Mucosa of descending colon (tissue), 3 donors: ENCODE measurements at regions not wholly inside any gene's neighbourhood (a gene's known extent, or its start where the extent isn't known, plus 50 kb on each side); places are given as distances from the start of the nearest gene placed in this dataset.

ENCODE experiments used
- ATAC-seq: fragments of 200-7000 bp; cut with Tn5 transposase; one replicate; pipeline ENCODE4 v1.9.1; 2020; ENCODE audit warnings: mild to moderate bottlenecking, moderate library complexity
- DNase-seq, 3 donors: peaks; one replicate each; pipeline ENCODE4 v3.0.0-alpha.2; 2020
- H3K36me3 ChIP-seq: fragments of 200-600 bp; one replicate; pipeline ENCODE4 v1.8.0; 2021; ENCODE audit warnings: low read depth, mild to moderate bottlenecking
- H3K4me1 ChIP-seq: fragments of 200-600 bp; one replicate; pipeline ENCODE4 v1.8.0; 2021; ENCODE audit warnings: low read depth, mild to moderate bottlenecking
- H3K4me3 ChIP-seq: fragments of 200-600 bp; one replicate; pipeline ENCODE4 v1.8.0; 2021; ENCODE audit warnings: mild to moderate bottlenecking
- H3K9me3 ChIP-seq: fragments of 200-600 bp; one replicate; pipeline ENCODE4 v1.8.0; 2021; ENCODE audit warnings: mild to moderate bottlenecking
- CTCF ChIP-seq: fragments of 200-600 bp; IDR thresholded peaks from one replicate; pipeline ENCODE4 v1.8.0; 2022; ENCODE audit warnings: antibody characterized with exemption, mild to moderate bottlenecking
- intact Hi-C, 2 donors: fragments of 100-400 bp; cut with DNase I in 1 of 2; cut with micrococcal nuclease in 1 of 2; formaldehyde crosslinking; loops; one replicate each; pipeline versions ENCODE4 v1.11.0 to v1.11.1; 2022; cut with DNase I, micrococcal nuclease
- donor health status: DM: no; HTN: no; CAD: no; lungs with moderate emphysema.
- donor health status: DM: no; HTN: no; CAD: no.
- donor health status: DM: no; HTN: yes; CAD: no.

- DNase-seq (no peak), ATAC-seq (peak; percentile 91)
- Histone ChIP-seq H3K4me3 (no peak overlapping the region), H3K9me3 (no peaks in the 10 kb centered on the region), H3K36me3 (no peaks in the 10 kb centered on the region), H3K4me1 (no peaks in the 10 kb centered on the region)
- intact Hi-C loops: no loop called here
- TF ChIP-seq CTCF: no peak
Observed at GRCh38 chr2:150133623-150134022, 353.8 kb downstream of the RND3 start.

- no peaks in the 10 kb centered on the region for H3K4me1 ChIP-seq
- H3K4me3 ChIP-seq: no peak overlapping the region
- no peaks in the 10 kb centered on the region for H3K36me3 ChIP-seq
- TF ChIP-seq CTCF: no peak
- ATAC-seq: no peak
- intact Hi-C loops: no loop called here
- no peak for DNase-seq
- no peaks in the 10 kb centered on the region for H3K9me3 ChIP-seq
Observed at GRCh38 chr2:150129921-150130575, 357.4 kb downstream of the RND3 start.

DNA sequence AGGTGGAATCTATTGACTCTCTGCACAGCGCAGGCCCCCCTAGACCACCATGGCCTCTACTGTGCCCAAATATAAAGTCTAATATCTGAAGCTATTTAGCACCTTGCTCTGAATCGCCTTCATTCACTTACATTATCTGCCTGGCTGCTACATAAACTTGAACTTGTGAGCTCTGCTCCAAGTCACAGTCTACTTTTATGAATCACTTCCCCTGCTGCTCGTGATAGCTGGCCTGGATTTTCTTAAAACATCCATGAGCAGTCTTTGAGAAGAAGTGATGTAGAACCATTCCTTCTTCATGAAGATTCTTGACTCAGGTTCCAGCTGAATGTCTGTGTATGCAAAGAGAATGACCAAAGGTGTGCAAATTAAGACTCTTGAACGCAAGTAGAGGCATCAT is 359.5 kb downstream of the RND3 start:
- no peak for ATAC-seq
- no peak for TF ChIP-seq CTCF
- H3K4me3 ChIP-seq: no peak overlapping the region
- no peaks in the 10 kb centered on the region for H3K4me1 ChIP-seq
- DNase-seq: no peak
- H3K36me3 ChIP-seq: no peaks in the 10 kb centered on the region
- no peaks in the 10 kb centered on the region for H3K9me3 ChIP-seq
- intact Hi-C loops: no loop called here

GRCh38 chr2:150127346-150127990 is 360.0 kb downstream of the RND3 start:
- TF ChIP-seq CTCF: no peak
- no peaks in the 10 kb centered on the region for H3K4me1 ChIP-seq
- H3K4me3 ChIP-seq: no peak overlapping the region
- intact Hi-C loops: no loop called here
- H3K36me3 ChIP-seq: no peaks in the 10 kb centered on the region
- no peaks in the 10 kb centered on the region for H3K9me3 ChIP-seq
- ATAC-seq (peak; percentile 81), DNase-seq (no peak)

DNA sequence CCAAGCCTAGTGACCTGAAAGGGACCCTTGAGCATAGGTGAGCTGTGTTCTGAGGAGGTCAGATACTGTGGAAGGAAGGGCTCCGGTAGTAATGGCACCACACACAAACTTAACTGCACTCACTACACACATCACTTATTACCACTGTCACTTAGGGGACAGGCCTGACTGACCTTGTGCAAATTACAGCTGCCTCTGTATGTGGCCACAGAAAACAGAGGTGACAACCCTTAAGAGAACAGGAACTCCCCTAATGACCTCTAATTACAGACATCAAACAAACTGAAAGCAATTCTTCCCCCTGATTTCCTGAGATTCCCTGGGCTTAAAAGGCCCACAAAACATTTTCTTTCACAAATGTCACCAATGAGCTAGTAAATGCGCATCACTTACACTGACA is 360.6 kb downstream of the RND3 start:
- Histone ChIP-seq H3K4me3 (no peak overlapping the region), H3K36me3 (no peaks in the 10 kb centered on the region), H3K4me1 (no peaks in the 10 kb centered on the region), H3K9me3 (no peaks in the 10 kb centered on the region)
- TF ChIP-seq CTCF: no peak
- no peak for ATAC-seq
- DNase-seq: no peak
- intact Hi-C loops: no loop called here
